GM21528 (cell line): ENCODE measurements at regions not wholly inside any gene's neighbourhood (a gene's known extent, or its start where the extent isn't known, plus 50 kb on each side); places are given as distances from the start of the nearest gene placed in this dataset.
"Not testable (repeated sequence)": the region's sequence is repeated elsewhere in the genome, so short reads cannot be mapped to it uniquely, and the experiment has no call there.

Source experiments
- ATAC-seq: cut with Tn5 transposase; IDR thresholded peaks from one replicate; pipeline ENCODE4 v1.9.1; 2021; ENCODE audit warnings: mild to moderate bottlenecking, moderate library complexity; ENCODE audit not compliant: unreplicated experiment, low FRiP score

DNA sequence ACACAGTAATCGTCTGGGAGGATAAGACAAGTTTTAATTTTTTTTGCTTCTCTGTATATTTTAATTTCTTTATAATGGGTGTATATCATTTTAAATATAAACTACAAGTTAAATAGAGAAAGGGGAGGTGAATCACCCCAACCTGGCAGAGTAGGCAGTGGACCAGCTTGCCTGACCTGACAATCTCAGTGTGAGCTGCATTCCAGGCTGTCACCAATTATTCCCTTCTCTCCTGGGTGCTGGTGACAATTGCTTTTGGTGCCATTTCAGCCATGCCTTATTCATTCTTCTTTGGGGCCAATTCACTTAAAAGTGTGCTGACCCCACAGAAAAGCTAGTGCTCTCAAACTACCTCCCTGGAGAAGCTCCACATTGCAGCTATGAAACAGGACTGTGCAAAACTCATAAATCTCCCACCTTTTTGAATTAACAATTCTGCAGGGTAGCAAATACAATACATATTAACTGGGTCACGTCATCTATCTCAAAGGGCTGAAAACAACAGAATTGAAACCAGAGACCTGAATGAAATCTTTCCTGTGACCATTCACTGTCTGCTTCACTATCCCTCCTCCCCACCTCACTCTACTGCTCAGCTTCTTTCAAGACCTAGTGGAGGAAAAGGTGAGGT is 359.0 kb downstream of the HS3ST1 start:
- no peak for ATAC-seq

GRCh38 chr4:11069083-11069482 is 359.6 kb downstream of the HS3ST1 start:
- no peak for ATAC-seq

DNA sequence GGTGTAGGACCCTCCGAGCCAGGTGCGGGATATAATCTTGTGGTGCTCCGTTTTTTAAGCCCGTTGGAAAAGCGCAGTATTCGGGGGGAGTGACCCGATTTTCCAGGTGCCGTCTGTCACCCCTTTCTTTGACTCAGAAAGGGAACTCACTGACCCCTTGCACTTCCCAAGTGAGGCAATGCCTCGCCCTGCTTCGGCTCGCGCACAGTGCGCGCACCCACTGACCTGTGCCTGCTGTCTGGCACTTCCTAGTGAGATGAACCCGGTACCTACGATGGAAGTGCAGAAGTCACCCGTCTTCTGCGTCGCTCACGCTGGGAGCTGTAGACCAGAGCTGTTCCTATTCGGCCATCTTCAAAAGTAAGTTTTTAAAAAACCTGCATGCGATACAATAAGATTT is 362.1 kb downstream of the HS3ST1 start:
- not testable (repeated sequence) for ATAC-seq

DNA sequence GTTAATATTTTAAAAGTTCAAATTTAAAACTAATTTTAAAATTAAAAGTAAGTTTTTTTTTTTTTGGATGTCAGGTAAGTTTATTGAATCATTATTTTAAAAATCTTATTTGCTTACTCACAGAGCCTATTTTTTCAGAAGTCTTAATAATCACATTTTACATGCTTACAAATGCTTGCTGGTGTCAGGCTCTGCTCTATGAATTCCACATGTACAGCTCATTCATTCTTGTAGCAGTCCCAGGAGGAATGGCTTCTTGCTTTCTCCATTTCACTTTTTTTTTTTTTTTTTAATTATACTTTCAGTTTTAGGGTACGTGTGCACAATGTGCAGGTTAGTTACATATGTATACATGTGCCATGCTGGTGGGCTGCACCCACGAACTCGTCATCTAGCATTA is 368.1 kb downstream of the HS3ST1 start:
- ATAC-seq, result not testable (repeated sequence)

DNA sequence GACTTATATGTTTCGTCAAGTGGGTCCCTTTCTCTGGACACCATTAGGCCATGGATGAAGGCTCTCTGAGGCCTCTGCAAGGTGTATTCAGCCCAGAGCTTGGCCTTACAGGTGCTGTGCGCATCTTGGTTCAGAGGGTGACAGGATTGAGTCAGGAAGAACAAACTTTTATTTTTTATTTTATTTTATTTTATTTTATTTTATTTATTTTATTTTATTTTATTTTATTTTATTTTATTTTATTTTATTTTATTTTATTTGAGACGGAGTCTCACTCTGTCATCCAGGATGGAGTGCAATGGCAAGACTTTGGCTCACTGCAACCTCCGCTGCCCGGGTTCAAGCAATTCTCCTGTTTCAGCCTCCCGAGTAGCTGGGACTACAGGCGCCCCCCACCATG is 370.4 kb upstream of the CLNK start:
- not testable (repeated sequence) for ATAC-seq

DNA sequence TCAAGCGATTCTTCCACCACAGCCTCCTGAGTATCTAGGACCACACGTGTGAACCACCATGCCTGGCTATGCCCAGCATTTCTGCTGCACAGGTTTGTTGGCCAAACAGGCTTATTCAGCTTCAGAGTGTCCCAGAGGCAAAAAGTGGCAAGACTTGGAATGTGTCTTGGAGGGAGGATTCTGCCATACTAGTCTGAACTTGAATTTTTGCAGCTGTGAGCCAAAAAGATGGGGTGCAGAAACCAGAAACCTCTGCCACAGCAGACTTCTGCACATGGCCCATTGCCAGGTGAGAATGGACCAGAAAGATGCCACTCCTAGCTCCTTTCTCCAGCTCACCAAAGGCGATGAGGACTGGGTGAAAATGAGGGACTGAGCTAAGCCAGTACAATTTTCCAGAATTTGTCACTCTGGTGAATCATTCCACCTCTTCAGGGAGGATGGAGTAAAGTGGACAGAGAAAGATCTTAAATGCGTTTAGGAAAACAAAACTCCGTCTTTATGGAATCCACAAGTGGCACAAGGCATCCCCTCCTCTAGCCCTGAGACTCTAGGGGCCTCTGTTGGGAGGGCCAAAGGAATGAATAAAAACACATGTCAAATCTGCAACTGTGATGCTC is 369.1 kb upstream of the CLNK start:
- ATAC-seq, result no peak

- no peak for ATAC-seq
Measured at GRCh38 chr4:11051181-11051580, 366.6 kb upstream of the CLNK start.

GRCh38 chr4:11050766-11051165 is 366.2 kb upstream of the CLNK start:
- ATAC-seq, result no peak

DNA sequence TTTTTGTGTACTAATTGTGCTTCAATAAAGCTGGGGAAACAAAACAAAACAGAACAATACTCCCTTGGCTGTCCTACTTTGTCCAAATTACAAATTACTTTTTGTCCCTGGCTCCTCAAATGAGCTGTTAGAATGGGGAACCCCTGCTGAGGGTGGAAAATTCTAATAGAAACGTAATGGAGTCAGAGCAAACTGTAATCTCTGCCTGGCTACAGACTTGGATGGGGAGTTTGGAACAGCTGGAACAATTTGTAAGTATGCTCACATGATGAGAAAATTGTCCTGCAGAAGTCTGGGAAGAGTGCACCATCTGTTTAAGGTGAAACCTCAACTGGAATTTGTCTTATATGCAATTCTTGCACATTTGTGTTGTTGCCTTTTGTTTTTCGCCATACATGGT is 364.4 kb upstream of the CLNK start:
- no peak for ATAC-seq

- no peak for ATAC-seq
Measured at GRCh38 chr4:11042760-11043159, 358.2 kb upstream of the CLNK start.

DNA sequence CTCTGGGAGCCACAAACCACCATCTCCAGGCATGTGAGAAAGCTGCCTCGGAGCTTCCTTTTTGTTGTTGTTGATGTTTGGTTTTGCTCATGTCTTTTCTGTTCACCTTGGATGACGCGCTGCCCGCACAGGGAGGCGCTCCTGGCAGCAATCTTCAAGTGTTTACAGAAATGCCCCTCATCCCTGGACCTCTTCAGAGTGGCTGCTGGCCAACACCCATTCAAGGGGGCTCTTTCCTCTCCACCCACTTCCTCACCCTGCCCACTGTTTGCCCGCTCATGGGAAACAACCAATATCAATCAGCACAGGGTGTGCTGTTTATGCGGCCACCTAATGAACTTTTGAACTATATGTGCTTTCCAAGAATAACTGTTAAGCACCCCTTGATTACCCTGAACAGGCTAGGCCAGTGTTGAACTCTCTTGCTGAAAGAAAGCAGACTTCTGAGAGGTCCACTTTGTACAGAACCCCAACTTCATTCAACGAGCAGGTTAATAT is 355.1 kb upstream of the CLNK start:
- ATAC-seq, result no peak

DNA sequence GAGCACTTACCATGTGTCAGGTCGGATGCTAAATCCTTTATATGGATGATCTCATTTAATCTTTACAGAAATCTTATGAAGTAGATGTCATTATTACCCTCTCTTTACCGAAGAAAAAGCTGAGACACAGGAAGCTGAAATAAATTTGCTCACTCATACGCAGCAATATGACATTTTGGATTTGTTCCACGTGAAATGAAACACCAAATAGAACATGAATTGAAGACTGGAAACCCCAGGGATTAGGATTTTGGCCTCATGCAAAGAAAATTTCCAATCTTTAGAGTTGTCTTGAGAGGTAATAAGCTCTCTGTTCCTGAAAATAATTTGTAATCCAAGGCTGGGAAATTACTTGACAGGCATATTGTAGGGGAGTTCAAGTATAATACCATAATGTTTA is 354.4 kb upstream of the CLNK start:
- no peak for ATAC-seq

- no peak for ATAC-seq
Measured at GRCh38 chr4:11037637-11038036, 353.1 kb upstream of the CLNK start.

GRCh38 chr4:11028334-11028733 is 343.8 kb upstream of the CLNK start:
- ATAC-seq, result no peak

- ATAC-seq, result no peak
Measured at GRCh38 chr4:11021333-11021732, 336.8 kb upstream of the CLNK start.

GRCh38 chr4:11019451-11020240 is 335.1 kb upstream of the CLNK start:
- ATAC-seq, result no peak

GRCh38 chr4:11014199-11014598 is 329.6 kb upstream of the CLNK start:
- ATAC-seq, result no peak

DNA sequence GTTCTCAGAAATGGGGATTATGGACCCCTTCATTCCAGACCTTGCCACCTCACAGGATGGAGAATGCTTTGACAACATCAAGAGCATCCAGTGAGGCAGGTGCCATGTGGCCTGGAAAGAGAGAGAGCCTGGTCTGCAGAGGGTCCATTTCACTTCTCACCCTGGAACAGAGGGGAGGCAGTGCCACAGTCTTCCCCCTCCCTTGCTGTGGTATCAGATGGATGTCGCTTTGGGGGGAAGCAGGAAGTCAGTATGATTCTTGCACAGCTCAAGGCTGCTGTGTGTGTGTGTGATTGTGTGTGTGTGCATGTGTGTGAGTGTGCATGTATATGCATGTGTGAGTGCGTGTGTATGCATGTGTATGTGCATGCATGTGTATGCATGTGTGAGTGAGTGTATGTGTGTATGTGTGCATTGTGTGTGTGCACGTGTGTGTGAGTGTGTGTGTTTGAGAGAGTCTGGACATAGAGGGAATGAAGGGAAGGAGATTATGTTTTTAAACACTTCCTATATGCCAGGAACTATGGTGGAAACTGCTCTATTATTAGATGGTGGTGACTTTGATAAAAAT is 328.6 kb upstream of the CLNK start:
- ATAC-seq, result no peak

DNA sequence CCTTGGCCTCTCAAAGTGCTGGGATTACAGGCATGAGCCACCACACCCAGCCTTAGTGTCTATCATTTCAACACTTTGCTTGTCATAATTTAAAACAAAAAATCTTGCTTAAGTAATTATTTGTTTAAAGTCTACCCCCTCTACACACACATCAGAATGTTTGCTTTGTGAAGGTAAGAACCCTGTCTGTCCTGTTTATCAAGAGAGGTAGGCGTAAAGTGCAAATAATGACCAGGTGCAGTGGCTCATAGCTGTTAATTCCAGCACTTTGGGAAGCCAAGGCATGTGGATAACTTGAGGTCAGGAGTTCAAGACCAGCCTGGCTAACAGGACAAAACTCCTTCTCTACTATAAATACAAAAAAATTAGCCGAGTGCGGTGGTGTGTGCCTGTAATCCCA is 326.7 kb upstream of the CLNK start:
- ATAC-seq, result no peak

DNA sequence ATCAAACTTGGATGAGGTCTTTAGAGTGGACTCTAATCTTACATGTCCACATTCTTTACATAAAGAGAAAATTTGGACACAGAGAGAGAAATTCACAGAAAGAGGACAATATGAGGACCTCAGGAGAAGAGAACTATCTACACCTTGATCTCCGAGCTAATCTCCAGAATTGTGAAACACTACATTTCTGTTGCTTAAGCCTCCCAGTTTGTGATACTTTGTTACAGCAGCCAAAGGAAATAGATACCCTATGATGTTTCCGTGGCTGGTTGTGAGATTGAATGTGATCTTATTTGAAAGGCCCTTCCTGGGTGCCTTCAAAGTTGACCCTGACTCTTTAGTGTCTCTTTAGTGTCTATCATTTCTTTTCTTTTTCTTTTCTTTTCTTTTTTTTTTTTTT is 326.1 kb upstream of the CLNK start:
- ATAC-seq, result no peak

DNA sequence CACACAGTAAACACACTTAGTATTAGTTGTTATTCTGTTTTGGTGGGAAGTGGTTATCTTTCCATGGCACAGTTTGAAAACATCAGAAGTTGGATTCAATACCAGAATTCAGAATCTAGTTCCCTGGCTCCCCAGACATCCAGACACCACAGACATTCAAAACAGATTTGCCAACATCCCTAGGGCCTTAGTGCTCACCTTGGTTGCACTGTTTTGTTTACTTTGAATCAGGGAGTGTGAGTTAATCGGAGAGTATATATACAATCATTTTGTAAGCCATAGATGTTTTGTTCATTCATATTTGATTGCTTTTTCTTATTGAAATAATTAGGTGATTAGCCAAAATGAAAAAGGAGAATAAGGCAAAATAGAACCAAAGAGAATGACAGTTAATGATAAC is 324.7 kb upstream of the CLNK start:
- no peak for ATAC-seq
